D721Med (cell line): ENCODE measurements at regions not wholly inside any gene's neighbourhood (a gene's known extent, or its start where the extent isn't known, plus 50 kb on each side); places are given as distances from the start of the nearest gene placed in this dataset.
"Not testable (repeated sequence)": the region's sequence is repeated elsewhere in the genome, so short reads cannot be mapped to it uniquely, and the experiment has no call there.

Source experiments
- DNase-seq: peaks from one replicate; pipeline ENCODE4 v3.0.0; 2011; ENCODE audit warnings: low spot score; ENCODE audit not compliant: insufficient read length
- FAIRE-seq: peaks from 2 replicates; lab custom pipeline; 2011; peaks lifted over from hg19 to GRCh38; lab: Jason Lieb, UNC
- CTCF ChIP-seq: IDR thresholded peaks from 2 replicates; pipeline ENCODE4 v1.5.1; 2012; ENCODE audit warnings: mild to moderate bottlenecking, control low read depth; ENCODE audit not compliant: insufficient read depth; ENCODE audit errors: missing control alignments

- no peak for FAIRE-seq
- TF ChIP-seq CTCF: no peak
- no peak for DNase-seq
These were observed 356.0 kb downstream of the GATA3 start for GRCh38 chr10:8410506-8410905.

GRCh38 chr10:8412541-8412940 is 358.1 kb downstream of the GATA3 start:
- no peak for TF ChIP-seq CTCF
- DNase-seq: no peak
- no peak for FAIRE-seq

- not testable (repeated sequence) for FAIRE-seq
These were observed 360.5 kb downstream of the GATA3 start for GRCh38 chr10:8415029-8415428.

GRCh38 chr10:8416192-8416701 is 361.8 kb downstream of the GATA3 start:
- no peak for TF ChIP-seq CTCF
- DNase-seq: no peak
- no peak for FAIRE-seq

More at GRCh38 chr10:8415029-8415428, 360.5 kb downstream of the GATA3 start:
- not testable (repeated sequence) for DNase-seq

GRCh38 chr10:8416760-8417159 is 362.3 kb downstream of the GATA3 start:
- DNase-seq (no peak), FAIRE-seq (no peak)
- TF ChIP-seq CTCF: no peak

- DNase-seq (no peak), FAIRE-seq (no peak)
- TF ChIP-seq CTCF: no peak
These were observed 363.1 kb downstream of the GATA3 start for GRCh38 chr10:8417631-8418030.

GRCh38 chr10:8418631-8419030 is 364.1 kb downstream of the GATA3 start:
- no peak for TF ChIP-seq CTCF
- DNase-seq: no peak
- FAIRE-seq: no peak

GRCh38 chr10:8420182-8420581 is 365.7 kb downstream of the GATA3 start:
- TF ChIP-seq CTCF: no peak
- no peak for FAIRE-seq
- DNase-seq: no peak
